ENCODE measurements at regions not wholly inside any gene's neighbourhood (a gene's known extent, or its start where the extent isn't known, plus 50 kb on each side); places are given as distances from the start of the nearest gene placed in this dataset.
A peak's percentile ranks its signal among the peaks of the same experiment; 100 is the strongest.

- no peak for TF ChIP-seq CTCF (IDR thresholded peaks at IDR 0.05; ENCODE audit: low read length)
- peak overlapping the region; percentile 25; the same call in 1 of the 2 replicates for H2AFZ ChIP-seq (ENCODE audit: low read length)
- peak overlapping the region; percentile 8; the same call in 1 of the 2 replicates for H3K4me2 ChIP-seq (ENCODE audit: low read depth, low read length)
- H3K27me3 ChIP-seq (replicated peaks; ENCODE audit: insufficient read depth, low read length): no peaks in the 10 kb centered on the region
- no peaks in the 10 kb centered on the region for H3K9me3 ChIP-seq (replicated peaks; ENCODE audit: insufficient read depth, low read length)
- H3K9me2 ChIP-seq (replicated peaks; ENCODE audit: insufficient read depth, low read length): no peaks in the 10 kb centered on the region
- no peaks in the 10 kb centered on the region for H4K20me1 ChIP-seq (ENCODE audit: insufficient read depth, low read length)
- no peaks in the 10 kb centered on the region for H3K36me3 ChIP-seq (replicated peaks; ENCODE audit: insufficient read depth, low read length)
- H3K4me1 ChIP-seq (ENCODE audit: low read length): peaks cover 15% of the 10 kb centered on the region
- no peak overlapping the region for H3K4me3 ChIP-seq (ENCODE audit: low read length)
- 0 out of 2 replicates have a peak, but pooled peaks cover 3% of the 10 kb centered on the region for H3F3A ChIP-seq (ENCODE audit: insufficient read depth, low read length)
- H3K27ac ChIP-seq (ENCODE audit: low read length): no peak overlapping the region
- no peak overlapping the region for H3K9ac ChIP-seq (ENCODE audit: low read length)
- no peaks in the 10 kb centered on the region for H3K79me2 ChIP-seq (ENCODE audit: low read length)
- DNase-seq: no peak
Observed at GRCh38 chr2:53268626-53269025, 499.0 kb upstream of the CHAC2 start.

- Histone ChIP-seq H3K9me3 (replicated peaks; ENCODE audit: insufficient read depth, low read length) (no peaks in the 10 kb centered on the region), H3K4me1 (ENCODE audit: low read length) (peaks cover 15% of the 10 kb centered on the region), H3K27ac (ENCODE audit: low read length) (peak overlapping the region; percentile 35; the same call in 1 of the 2 replicates), H3F3A (ENCODE audit: insufficient read depth, low read length) (0 out of 2 replicates have a peak, but pooled peaks cover 3% of the 10 kb centered on the region), H3K9me2 (replicated peaks; ENCODE audit: insufficient read depth, low read length) (no peaks in the 10 kb centered on the region), H3K9ac (ENCODE audit: low read length) (no peak overlapping the region), H3K27me3 (replicated peaks; ENCODE audit: insufficient read depth, low read length) (no peaks in the 10 kb centered on the region), H4K20me1 (ENCODE audit: insufficient read depth, low read length) (no peaks in the 10 kb centered on the region), H3K36me3 (replicated peaks; ENCODE audit: insufficient read depth, low read length) (no peaks in the 10 kb centered on the region), H2AFZ (ENCODE audit: low read length) (peak overlapping the region; percentile 39; the same call in 1 of the 2 replicates), H3K4me3 (ENCODE audit: low read length) (no peak overlapping the region), H3K79me2 (ENCODE audit: low read length) (no peaks in the 10 kb centered on the region), H3K4me2 (ENCODE audit: low read depth, low read length) (peak overlapping the region; percentile 8)
- DNase-seq: peak; percentile 85
- TF ChIP-seq EZH2phosphoT487 (IDR thresholded peaks at IDR 0.05; ENCODE audit: low read length) (no peak), CTCF (IDR thresholded peaks at IDR 0.05; ENCODE audit: low read length) (peak; percentile 63)
Observed at GRCh38 chr2:53268086-53268485, 499.5 kb upstream of the CHAC2 start.

- Histone ChIP-seq H3K27me3 (replicated peaks; ENCODE audit: insufficient read depth, low read length) (no peaks in the 10 kb centered on the region), H3K4me2 (ENCODE audit: low read depth, low read length) (no peak overlapping the region), H3K79me2 (ENCODE audit: low read length) (no peaks in the 10 kb centered on the region), H3K36me3 (replicated peaks; ENCODE audit: insufficient read depth, low read length) (no peaks in the 10 kb centered on the region), H3K9me3 (replicated peaks; ENCODE audit: insufficient read depth, low read length) (no peaks in the 10 kb centered on the region), H3K27ac (ENCODE audit: low read length) (no peak overlapping the region), H3K9me2 (replicated peaks; ENCODE audit: insufficient read depth, low read length) (no peaks in the 10 kb centered on the region), H3K4me3 (ENCODE audit: low read length) (no peak overlapping the region), H3K4me1 (ENCODE audit: low read length) (peaks cover 15% of the 10 kb centered on the region), H3F3A (ENCODE audit: insufficient read depth, low read length) (0 out of 2 replicates have a peak, but pooled peaks cover 3% of the 10 kb centered on the region), H4K20me1 (ENCODE audit: insufficient read depth, low read length) (no peaks in the 10 kb centered on the region), H3K9ac (ENCODE audit: low read length) (no peak overlapping the region), H2AFZ (ENCODE audit: low read length) (no peak overlapping the region)
- no peak for TF ChIP-seq EZH2phosphoT487 (IDR thresholded peaks at IDR 0.05; ENCODE audit: low read length)
- TF ChIP-seq CTCF (IDR thresholded peaks at IDR 0.05; ENCODE audit: low read length): no peak
- TF ChIP-seq EZH2 (optimal IDR thresholded peaks at IDR 0.05; ENCODE audit: low read depth, low read length): no peak
- DNase-seq: no peak
Observed at GRCh38 chr2:53265544-53266299, 501.9 kb upstream of the CHAC2 start.
